ENCODE measurements at regions not wholly inside any gene's neighbourhood (a gene's known extent, or its start where the extent isn't known, plus 50 kb on each side); places are given as distances from the start of the nearest gene placed in this dataset.
"Not testable (repeated sequence)": the region's sequence is repeated elsewhere in the genome, so short reads cannot be mapped to it uniquely, and the experiment has no call there.

- Mint-ChIP-seq H3K9me3 (peaks cover 4% of the 10 kb centered on the region), H3K27ac (no peak overlapping the region), H3K4me3 (no peak overlapping the region), H3K27me3 (no peaks in the 10 kb centered on the region), H3K36me3 (no peaks in the 10 kb centered on the region), H3K4me1 (no peaks in the 10 kb centered on the region)
- no peak for ATAC-seq
Measured at GRCh38 chr14:86788224-86788623, 1204.8 kb downstream of the GALC start.

GRCh38 chr14:86787717-86788116 is 1205.3 kb downstream of the GALC start:
- no peaks in the 10 kb centered on the region for H3K27me3 Mint-ChIP-seq
- no peak overlapping the region for H3K27ac Mint-ChIP-seq
- no peaks in the 10 kb centered on the region for H3K4me1 Mint-ChIP-seq
- H3K9me3 Mint-ChIP-seq = peaks cover 3% of the 10 kb centered on the region
- no peak overlapping the region for H3K4me3 Mint-ChIP-seq
- no peaks in the 10 kb centered on the region for H3K36me3 Mint-ChIP-seq
- no peak for ATAC-seq

GRCh38 chr14:86782092-86782580 is 1210.8 kb downstream of the GALC start:
- Mint-ChIP-seq H3K9me3 (peaks cover 6% of the 10 kb centered on the region), H3K27ac (no peak overlapping the region), H3K36me3 (no peaks in the 10 kb centered on the region), H3K4me1 (no peaks in the 10 kb centered on the region), H3K4me3 (no peak overlapping the region), H3K27me3 (no peaks in the 10 kb centered on the region)
- ATAC-seq = no peak

- Mint-ChIP-seq H3K4me1 (no peaks in the 10 kb centered on the region), H3K27me3 (no peaks in the 10 kb centered on the region), H3K27ac (no peak overlapping the region)
Measured at GRCh38 chr14:86780876-86781510, 1212.0 kb downstream of the GALC start.

GRCh38 chr14:86780461-86780860 is 1212.5 kb downstream of the GALC start:
- Mint-ChIP-seq H3K27me3 (no peaks in the 10 kb centered on the region), H3K9me3 (peaks cover 9% of the 10 kb centered on the region), H3K27ac (no peak overlapping the region), H3K36me3 (no peaks in the 10 kb centered on the region), H3K4me1 (no peaks in the 10 kb centered on the region), H3K4me3 (no peak overlapping the region)
- no peak for ATAC-seq

More at GRCh38 chr14:86780876-86781510, 1212.0 kb downstream of the GALC start:
- no peak overlapping the region for H3K4me3 Mint-ChIP-seq
- no peaks in the 10 kb centered on the region for H3K36me3 Mint-ChIP-seq
- no peak for ATAC-seq
- peaks cover 6% of the 10 kb centered on the region for H3K9me3 Mint-ChIP-seq

GRCh38 chr14:86779416-86779815 is 1213.6 kb downstream of the GALC start:
- H3K4me3 Mint-ChIP-seq = no peak overlapping the region
- H3K27me3 Mint-ChIP-seq = no peaks in the 10 kb centered on the region
- no peak overlapping the region for H3K27ac Mint-ChIP-seq
- no peak for ATAC-seq
- peaks cover 8% of the 10 kb centered on the region for H3K9me3 Mint-ChIP-seq
- H3K36me3 Mint-ChIP-seq = no peaks in the 10 kb centered on the region
- H3K4me1 Mint-ChIP-seq = no peaks in the 10 kb centered on the region

GRCh38 chr14:86777963-86778602 is 1214.9 kb downstream of the GALC start:
- H3K9me3 Mint-ChIP-seq = peaks cover 12% of the 10 kb centered on the region
- ATAC-seq = no peak
- H3K4me1 Mint-ChIP-seq = no peaks in the 10 kb centered on the region
- H3K36me3 Mint-ChIP-seq = no peaks in the 10 kb centered on the region
- H3K27me3 Mint-ChIP-seq = no peaks in the 10 kb centered on the region
- H3K27ac Mint-ChIP-seq = no peak overlapping the region
- H3K4me3 Mint-ChIP-seq = no peak overlapping the region

- not testable (repeated sequence) for H3K4me3 Mint-ChIP-seq, H3K27ac Mint-ChIP-seq, H3K27me3 Mint-ChIP-seq, H3K36me3 Mint-ChIP-seq, H3K4me1 Mint-ChIP-seq, ATAC-seq
- H3K9me3 Mint-ChIP-seq = peaks cover 18% of the 10 kb centered on the region
Measured at GRCh38 chr14:86775896-86776295, 1217.1 kb downstream of the GALC start.

GRCh38 chr14:86774916-86775315 is 1218.1 kb downstream of the GALC start:
- Mint-ChIP-seq H3K4me3 (no peak overlapping the region), H3K36me3 (no peaks in the 10 kb centered on the region), H3K4me1 (no peaks in the 10 kb centered on the region), H3K27me3 (no peaks in the 10 kb centered on the region), H3K9me3 (peaks cover 18% of the 10 kb centered on the region), H3K27ac (no peak overlapping the region)
- ATAC-seq = no peak

- H3K27me3 Mint-ChIP-seq = no peaks in the 10 kb centered on the region
- no peaks in the 10 kb centered on the region for H3K36me3 Mint-ChIP-seq
- H3K9me3 Mint-ChIP-seq = peaks cover 15% of the 10 kb centered on the region
- no peaks in the 10 kb centered on the region for H3K4me1 Mint-ChIP-seq
- H3K4me3 Mint-ChIP-seq = no peak overlapping the region
- ATAC-seq = no peak
- H3K27ac Mint-ChIP-seq = no peak overlapping the region
Measured at GRCh38 chr14:86772075-86772474, 1220.9 kb downstream of the GALC start.

- Mint-ChIP-seq H3K27me3 (no peaks in the 10 kb centered on the region), H3K4me3 (no peak overlapping the region), H3K9me3 (peaks cover 15% of the 10 kb centered on the region), H3K4me1 (no peaks in the 10 kb centered on the region), H3K27ac (no peak overlapping the region), H3K36me3 (no peaks in the 10 kb centered on the region)
- ATAC-seq = no peak
Measured at GRCh38 chr14:86770186-86770585, 1222.8 kb downstream of the GALC start.

GRCh38 chr14:86766469-86766868 is 1226.5 kb downstream of the GALC start:
- no peak overlapping the region for H3K4me3 Mint-ChIP-seq
- peaks cover 3% of the 10 kb centered on the region for H3K9me3 Mint-ChIP-seq
- H3K36me3 Mint-ChIP-seq = no peaks in the 10 kb centered on the region
- no peak for ATAC-seq
- H3K27ac Mint-ChIP-seq = no peak overlapping the region
- no peaks in the 10 kb centered on the region for H3K27me3 Mint-ChIP-seq
- no peaks in the 10 kb centered on the region for H3K4me1 Mint-ChIP-seq

GRCh38 chr14:86761611-86762010 is 1231.4 kb downstream of the GALC start:
- H3K9me3 Mint-ChIP-seq = peaks cover 2% of the 10 kb centered on the region
- H3K27me3 Mint-ChIP-seq = no peaks in the 10 kb centered on the region
- H3K4me3 Mint-ChIP-seq = no peak overlapping the region
- no peak overlapping the region for H3K27ac Mint-ChIP-seq
- no peaks in the 10 kb centered on the region for H3K4me1 Mint-ChIP-seq
- no peak for ATAC-seq
- H3K36me3 Mint-ChIP-seq = no peaks in the 10 kb centered on the region

- Mint-ChIP-seq H3K4me3 (no peak overlapping the region), H3K27me3 (no peaks in the 10 kb centered on the region), H3K36me3 (no peaks in the 10 kb centered on the region), H3K27ac (no peak overlapping the region), H3K4me1 (no peaks in the 10 kb centered on the region), H3K9me3 (peaks cover 11% of the 10 kb centered on the region)
- no peak for ATAC-seq
Measured at GRCh38 chr14:86756521-86757190, 1226.7 kb downstream of the FLRT2 start.

GRCh38 chr14:86750488-86750887 is 1220.5 kb downstream of the FLRT2 start:
- H3K4me3 Mint-ChIP-seq, H3K27ac Mint-ChIP-seq, H3K36me3 Mint-ChIP-seq, H3K4me1 Mint-ChIP-seq, H3K27me3 Mint-ChIP-seq, ATAC-seq: not testable (repeated sequence)
- peaks cover 24% of the 10 kb centered on the region for H3K9me3 Mint-ChIP-seq

- H3K27me3 Mint-ChIP-seq = no peaks in the 10 kb centered on the region
Measured at GRCh38 chr14:86739761-86740160, 1209.8 kb downstream of the FLRT2 start.

More at GRCh38 chr14:86739761-86740160, 1209.8 kb downstream of the FLRT2 start:
- peaks cover 17% of the 10 kb centered on the region for H3K9me3 Mint-ChIP-seq
- no peak for ATAC-seq
- H3K4me3 Mint-ChIP-seq = no peak overlapping the region
- H3K27ac Mint-ChIP-seq = no peak overlapping the region
- no peaks in the 10 kb centered on the region for H3K4me1 Mint-ChIP-seq
- H3K36me3 Mint-ChIP-seq = no peaks in the 10 kb centered on the region

All from stimulated activated memory B cell treated with anti-CD40 and anti-IgM and Interleukin-4, amounts not matched to agents 10 μg/mL and 1 μg/mL and 100 μg/mL, for 72 hours (primary cell).